Neural progenitor cell (in vitro differentiated cells): ENCODE measurements at regions not wholly inside any gene's neighbourhood (a gene's known extent, or its start where the extent isn't known, plus 50 kb on each side); places are given as distances from the start of the nearest gene placed in this dataset.

Experiments used
- DNase-seq: peaks from one replicate; pipeline ENCODE4 v3.0.0-alpha.2; 2016; ENCODE audit warnings: low spot score
- H2AFZ ChIP-seq: fragments of 200-600 bp; sonication (generic); replicated peaks from 2 replicates; pipeline ENCODE4 v1.6.1; 2016; ENCODE audit warnings: antibody characterized with exemption
- H3F3A ChIP-seq: fragments of 200-600 bp; sonication (generic); 2 replicates; pipeline ENCODE4 v1.6.1; 2016; ENCODE audit warnings: antibody characterized with exemption, low read depth
- H3K27ac ChIP-seq: fragments of 200-600 bp; sonication (generic); 2 replicates; pipeline ENCODE4 v1.5.1; 2016; ENCODE audit warnings: mild to moderate bottlenecking
- H3K27me3 ChIP-seq: fragments of 200-600 bp; sonication (generic); 2 replicates; pipeline ENCODE4 v1.6.1; 2016; ENCODE audit warnings: mild to moderate bottlenecking, moderate library complexity
- H3K36me3 ChIP-seq: fragments of 200-600 bp; sonication (generic); 2 replicates; pipeline ENCODE4 v1.5.1; 2016
- H3K4me1 ChIP-seq: fragments of 200-600 bp; sonication (generic); 2 replicates; pipeline ENCODE4 v1.6.1; 2016; ENCODE audit warnings: mixed run types
- H3K4me2 ChIP-seq: fragments of 200-600 bp; sonication (generic); 2 replicates; pipeline ENCODE4 v1.6.1; 2016
- H3K4me3 ChIP-seq: fragments of 200-600 bp; sonication (generic); 2 replicates; pipeline ENCODE4 v1.5.1; 2016
- H3K79me2 ChIP-seq: fragments of 200-600 bp; sonication (generic); 2 replicates; pipeline ENCODE4 v1.6.1; 2016; ENCODE audit warnings: low read depth
- H3K9ac ChIP-seq: fragments of 200-600 bp; sonication (generic); 2 replicates; pipeline ENCODE4 v1.6.1; 2016
- H3K9me3 ChIP-seq: fragments of 200-600 bp; sonication (generic); 2 replicates; pipeline ENCODE4 v1.5.1; 2016; ENCODE audit warnings: low read depth
- H4K20me1 ChIP-seq: fragments of 200-600 bp; sonication (generic); 2 replicates; pipeline ENCODE4 v1.6.1; 2016; ENCODE audit warnings: low read depth
- H3K27ac Mint-ChIP-seq: 3 replicates; pipeline ENCODE4 v1.8.0; 2021; ENCODE audit warnings: mixed read lengths
- H3K27me3 Mint-ChIP-seq: 2 replicates; pipeline ENCODE4 v1.8.0; 2022; ENCODE audit warnings: low read depth, mild to moderate bottlenecking, inconsistent platforms, moderate library complexity, mixed read lengths; ENCODE audit not compliant: insufficient read depth
- H3K36me3 Mint-ChIP-seq: 3 replicates; pipeline ENCODE4 v1.8.0; 2021; ENCODE audit warnings: mixed read lengths
- H3K4me1 Mint-ChIP-seq: 3 replicates; pipeline ENCODE4 v1.8.0; 2021; ENCODE audit warnings: mixed read lengths
- H3K4me3 Mint-ChIP-seq: 3 replicates; pipeline ENCODE4 v1.8.0; 2021; ENCODE audit warnings: mild to moderate bottlenecking, moderate library complexity, mixed read lengths
- H3K9me3 Mint-ChIP-seq: 3 replicates; pipeline ENCODE4 v1.8.0; 2020; ENCODE audit warnings: mixed read lengths
- CTCF ChIP-seq: fragments of 200-600 bp; sonication (generic); IDR thresholded peaks from 2 replicates; pipeline ENCODE4 v1.5.1; 2017; ENCODE audit warnings: antibody characterized with exemption, mild to moderate bottlenecking
- EZH2 ChIP-seq: fragments of 200-600 bp; sonication (generic); IDR thresholded peaks from 2 replicates; pipeline ENCODE4 v1.6.1; 2017; ENCODE audit warnings: antibody characterized with exemption, mild to moderate bottlenecking, moderate library complexity
- EZH2phosphoT487 ChIP-seq: fragments of 200-600 bp; sonication (generic); IDR thresholded peaks from 2 replicates; pipeline ENCODE4 v1.6.1; 2017; ENCODE audit warnings: antibody characterized with exemption

DNA sequence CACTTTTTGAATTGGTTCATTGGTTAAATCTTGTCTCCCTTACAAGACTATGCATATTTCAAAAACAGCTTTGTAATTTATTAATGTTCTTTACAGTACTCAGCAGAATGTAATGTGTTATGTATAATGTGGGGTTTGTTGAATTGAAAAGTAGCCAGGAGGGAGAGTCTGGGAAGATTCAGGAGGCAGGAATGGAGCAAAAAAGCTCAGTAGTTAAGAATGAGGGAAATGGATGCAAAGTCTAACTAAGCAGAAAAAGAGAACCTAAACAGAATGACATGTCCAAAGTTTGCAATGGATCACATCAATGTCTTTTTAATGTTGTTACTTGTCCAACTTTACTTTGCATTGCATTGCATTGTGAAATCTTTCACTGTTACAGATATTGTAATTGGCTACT lies 86.5 kb upstream of the CARD18 start:
- Histone ChIP-seq H3K4me3 (no peak overlapping the region), H3F3A (no peaks in the 10 kb centered on the region), H3K9me3 (no peaks in the 10 kb centered on the region), H4K20me1 (no peaks in the 10 kb centered on the region), H3K4me2 (no peak overlapping the region), H3K9ac (no peak overlapping the region), H3K27me3 (no peaks in the 10 kb centered on the region), H3K36me3 (no peaks in the 10 kb centered on the region), H3K27ac (no peak overlapping the region), H2AFZ (no peak overlapping the region), H3K79me2 (no peaks in the 10 kb centered on the region), H3K4me1 (no peaks in the 10 kb centered on the region)
- Mint-ChIP-seq H3K9me3 (no peaks in the 10 kb centered on the region), H3K4me3 (no peak overlapping the region), H3K27me3 (no peaks in the 10 kb centered on the region), H3K36me3 (no peaks in the 10 kb centered on the region), H3K27ac (no peak overlapping the region), H3K4me1 (no peaks in the 10 kb centered on the region)
- TF ChIP-seq EZH2phosphoT487 (no peak), EZH2 (no peak), CTCF (no peak)
- no peak for DNase-seq

DNA sequence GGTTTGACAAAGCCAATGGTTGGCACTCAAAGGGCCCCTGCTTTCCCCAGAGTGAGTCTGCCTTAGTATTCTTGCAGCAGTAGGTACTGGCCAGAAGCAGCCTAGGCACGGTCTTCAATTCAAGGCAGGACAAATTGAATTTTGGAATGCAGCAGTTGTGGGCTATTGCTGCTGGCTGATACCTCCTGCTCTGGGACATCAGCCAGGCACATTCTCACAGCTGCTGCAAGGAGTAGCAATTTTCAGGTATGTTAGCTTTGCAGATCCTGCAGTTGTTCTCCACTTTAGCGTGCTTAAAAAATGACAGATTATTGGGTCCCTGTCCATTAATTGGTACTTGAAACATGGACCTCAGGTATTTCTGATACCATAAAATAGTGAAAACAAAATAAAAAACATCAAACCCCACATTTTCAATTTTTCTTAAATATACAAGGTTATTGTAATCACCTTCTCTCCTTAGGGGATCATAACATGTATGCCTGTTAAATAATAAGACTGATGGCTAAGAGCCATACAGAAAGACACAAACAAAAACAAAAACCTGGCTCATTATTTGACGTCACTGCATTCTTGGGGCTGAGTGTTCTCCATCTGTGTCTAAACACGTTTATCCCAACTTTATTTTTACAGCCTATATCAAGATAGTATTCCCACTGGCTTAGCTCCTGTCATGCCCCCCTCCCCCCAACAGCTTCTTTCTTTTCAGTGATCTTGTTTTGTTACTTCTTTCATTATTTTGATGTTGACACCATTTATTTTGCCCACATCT lies 85.1 kb upstream of the CARD18 start:
- Mint-ChIP-seq H3K27me3 (no peaks in the 10 kb centered on the region), H3K4me1 (no peaks in the 10 kb centered on the region), H3K27ac (no peak overlapping the region), H3K36me3 (no peaks in the 10 kb centered on the region), H3K9me3 (no peaks in the 10 kb centered on the region), H3K4me3 (no peak overlapping the region)
- no peak overlapping the region for H3K9ac ChIP-seq
- H3K27me3 ChIP-seq = no peaks in the 10 kb centered on the region
- H3K79me2 ChIP-seq = no peaks in the 10 kb centered on the region
- H3K4me2 ChIP-seq = no peak overlapping the region
- H3K27ac ChIP-seq = no peak overlapping the region
- no peak for DNase-seq
- no peaks in the 10 kb centered on the region for H3K36me3 ChIP-seq
- H2AFZ ChIP-seq = no peak overlapping the region
- no peaks in the 10 kb centered on the region for H4K20me1 ChIP-seq
- H3K4me3 ChIP-seq = no peak overlapping the region
- H3K9me3 ChIP-seq = no peaks in the 10 kb centered on the region
- no peaks in the 10 kb centered on the region for H3F3A ChIP-seq
- TF ChIP-seq CTCF (no peak), EZH2phosphoT487 (no peak), EZH2 (no peak)
- no peaks in the 10 kb centered on the region for H3K4me1 ChIP-seq

GRCh38 chr11:105220121-105220520 lies 80.6 kb upstream of the CARD18 start:
- no peak overlapping the region for H3K4me3 ChIP-seq
- H4K20me1 ChIP-seq = no peaks in the 10 kb centered on the region
- H3K27ac ChIP-seq = no peak overlapping the region
- no peak overlapping the region for H2AFZ ChIP-seq
- H3K36me3 ChIP-seq = no peaks in the 10 kb centered on the region
- no peak overlapping the region for H3K27ac Mint-ChIP-seq
- H3K4me1 Mint-ChIP-seq = no peaks in the 10 kb centered on the region
- no peak for TF ChIP-seq EZH2
- no peak for TF ChIP-seq CTCF
- TF ChIP-seq EZH2phosphoT487 = no peak
- no peaks in the 10 kb centered on the region for H3K27me3 ChIP-seq
- H3K9me3 Mint-ChIP-seq = no peaks in the 10 kb centered on the region
- no peak overlapping the region for H3K4me2 ChIP-seq
- no peaks in the 10 kb centered on the region for H3K27me3 Mint-ChIP-seq
- H3K9me3 ChIP-seq = no peaks in the 10 kb centered on the region
- no peaks in the 10 kb centered on the region for H3K79me2 ChIP-seq
- no peak overlapping the region for H3K4me3 Mint-ChIP-seq
- no peaks in the 10 kb centered on the region for H3K4me1 ChIP-seq
- no peak for DNase-seq
- no peaks in the 10 kb centered on the region for H3F3A ChIP-seq
- no peak overlapping the region for H3K9ac ChIP-seq
- H3K36me3 Mint-ChIP-seq = no peaks in the 10 kb centered on the region
